ENCODE measurements at regions not wholly inside any gene's neighbourhood (a gene's known extent, or its start where the extent isn't known, plus 50 kb on each side); places are given as distances from the start of the nearest gene placed in this dataset.

DNA sequence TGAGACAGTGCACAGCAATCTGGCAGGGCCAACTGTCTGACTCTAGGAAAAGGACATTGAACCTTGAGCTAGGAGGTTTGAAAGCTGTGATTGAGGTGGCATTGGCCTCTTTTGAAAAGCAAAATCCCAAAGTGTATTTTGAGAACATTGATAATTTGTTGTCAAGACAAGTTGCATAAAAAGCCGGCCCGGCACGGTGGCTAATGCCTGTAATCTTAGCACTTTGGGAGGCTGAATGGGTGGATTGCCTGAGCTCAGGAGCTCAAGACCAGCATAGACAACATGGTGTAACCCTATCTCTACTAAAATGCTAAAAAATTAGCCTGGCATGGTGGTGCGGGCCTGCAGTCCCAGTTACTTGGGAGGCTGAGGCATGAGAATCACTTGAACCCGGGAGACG lies 331.6 kb downstream of the DUSP6 start:
- no peak overlapping the region for H3K4me2 ChIP-seq (ENCODE audit: low read length)
- no peaks in the 10 kb centered on the region for H3K9me3 ChIP-seq (ENCODE audit: low read length)
- TF ChIP-seq RAD21 (conservative IDR thresholded peaks at IDR 0.05) (no peak), TAF1 (IDR thresholded peaks at IDR 0.05; ENCODE audit: low read depth) (no peak), MXI1 (conservative IDR thresholded peaks at IDR 0.05; ENCODE audit: poor library complexity, severe bottlenecking) (no peak), POLR2AphosphoS5 (IDR thresholded peaks at IDR 0.05) (no peak), SMC3 (conservative IDR thresholded peaks at IDR 0.05; ENCODE audit: poor library complexity) (no peak), EZH2 (IDR thresholded peaks at IDR 0.05; ENCODE audit: borderline replicate concordance, insufficient read depth, low read length, poor library complexity, severe bottlenecking) (no peak), EP300 (conservative IDR thresholded peaks at IDR 0.05; ENCODE audit: poor library complexity, severe bottlenecking) (no peak)
- TF ChIP-seq, protein P1, sequence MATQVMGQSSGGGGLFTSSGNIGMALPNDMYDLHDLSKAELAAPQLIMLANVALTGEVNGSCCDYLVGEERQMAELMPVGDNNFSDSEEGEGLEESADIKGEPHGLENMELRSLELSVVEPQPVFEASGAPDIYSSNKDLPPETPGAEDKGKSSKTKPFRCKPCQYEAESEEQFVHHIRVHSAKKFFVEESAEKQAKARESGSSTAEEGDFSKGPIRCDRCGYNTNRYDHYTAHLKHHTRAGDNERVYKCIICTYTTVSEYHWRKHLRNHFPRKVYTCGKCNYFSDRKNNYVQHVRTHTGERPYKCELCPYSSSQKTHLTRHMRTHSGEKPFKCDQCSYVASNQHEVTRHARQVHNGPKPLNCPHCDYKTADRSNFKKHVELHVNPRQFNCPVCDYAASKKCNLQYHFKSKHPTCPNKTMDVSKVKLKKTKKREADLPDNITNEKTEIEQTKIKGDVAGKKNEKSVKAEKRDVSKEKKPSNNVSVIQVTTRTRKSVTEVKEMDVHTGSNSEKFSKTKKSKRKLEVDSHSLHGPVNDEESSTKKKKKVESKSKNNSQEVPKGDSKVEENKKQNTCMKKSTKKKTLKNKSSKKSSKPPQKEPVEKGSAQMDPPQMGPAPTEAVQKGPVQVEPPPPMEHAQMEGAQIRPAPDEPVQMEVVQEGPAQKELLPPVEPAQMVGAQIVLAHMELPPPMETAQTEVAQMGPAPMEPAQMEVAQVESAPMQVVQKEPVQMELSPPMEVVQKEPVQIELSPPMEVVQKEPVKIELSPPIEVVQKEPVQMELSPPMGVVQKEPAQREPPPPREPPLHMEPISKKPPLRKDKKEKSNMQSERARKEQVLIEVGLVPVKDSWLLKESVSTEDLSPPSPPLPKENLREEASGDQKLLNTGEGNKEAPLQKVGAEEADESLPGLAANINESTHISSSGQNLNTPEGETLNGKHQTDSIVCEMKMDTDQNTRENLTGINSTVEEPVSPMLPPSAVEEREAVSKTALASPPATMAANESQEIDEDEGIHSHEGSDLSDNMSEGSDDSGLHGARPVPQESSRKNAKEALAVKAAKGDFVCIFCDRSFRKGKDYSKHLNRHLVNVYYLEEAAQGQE (IDR thresholded peaks at IDR 0.05; ENCODE audit: borderline replicate concordance), result no peak
- TF ChIP-seq, protein P2, sequence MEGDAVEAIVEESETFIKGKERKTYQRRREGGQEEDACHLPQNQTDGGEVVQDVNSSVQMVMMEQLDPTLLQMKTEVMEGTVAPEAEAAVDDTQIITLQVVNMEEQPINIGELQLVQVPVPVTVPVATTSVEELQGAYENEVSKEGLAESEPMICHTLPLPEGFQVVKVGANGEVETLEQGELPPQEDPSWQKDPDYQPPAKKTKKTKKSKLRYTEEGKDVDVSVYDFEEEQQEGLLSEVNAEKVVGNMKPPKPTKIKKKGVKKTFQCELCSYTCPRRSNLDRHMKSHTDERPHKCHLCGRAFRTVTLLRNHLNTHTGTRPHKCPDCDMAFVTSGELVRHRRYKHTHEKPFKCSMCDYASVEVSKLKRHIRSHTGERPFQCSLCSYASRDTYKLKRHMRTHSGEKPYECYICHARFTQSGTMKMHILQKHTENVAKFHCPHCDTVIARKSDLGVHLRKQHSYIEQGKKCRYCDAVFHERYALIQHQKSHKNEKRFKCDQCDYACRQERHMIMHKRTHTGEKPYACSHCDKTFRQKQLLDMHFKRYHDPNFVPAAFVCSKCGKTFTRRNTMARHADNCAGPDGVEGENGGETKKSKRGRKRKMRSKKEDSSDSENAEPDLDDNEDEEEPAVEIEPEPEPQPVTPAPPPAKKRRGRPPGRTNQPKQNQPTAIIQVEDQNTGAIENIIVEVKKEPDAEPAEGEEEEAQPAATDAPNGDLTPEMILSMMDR (IDR thresholded peaks at IDR 0.05; ENCODE audit: poor library complexity, severe bottlenecking), result no peak
- H3K9me2 ChIP-seq (ENCODE audit: insufficient read depth, low read length), result no peaks in the 10 kb centered on the region
- no peak overlapping the region for H3K4me3 ChIP-seq (ENCODE audit: low read length)
- H3K36me3 ChIP-seq (ENCODE audit: insufficient read depth, low read length), result no peaks in the 10 kb centered on the region
- no peaks in the 10 kb centered on the region for H3K79me2 ChIP-seq (replicated peaks; ENCODE audit: insufficient read depth, low read length)
- H3K27ac ChIP-seq (ENCODE audit: low read length), result no peak overlapping the region
- no peaks in the 10 kb centered on the region for H4K20me1 ChIP-seq (ENCODE audit: insufficient read depth)
- H3K27me3 ChIP-seq (ENCODE audit: insufficient read depth, low read depth, low read length), result no peaks in the 10 kb centered on the region
- H3K9ac ChIP-seq (ENCODE audit: low read length), result no peak overlapping the region
- H2AFZ ChIP-seq (ENCODE audit: low read depth, low read length), result no peak overlapping the region
- no peaks in the 10 kb centered on the region for H3F3A ChIP-seq (ENCODE audit: insufficient read depth, low read length, poor library complexity, severe bottlenecking)

GRCh38 chr12:89020121-89020480 lies 332.2 kb downstream of the DUSP6 start:
- no peaks in the 10 kb centered on the region for H3F3A ChIP-seq (ENCODE audit: insufficient read depth, low read length, poor library complexity, severe bottlenecking)
- TF ChIP-seq POLR2AphosphoS5 (IDR thresholded peaks at IDR 0.05) (no peak), SMC3 (conservative IDR thresholded peaks at IDR 0.05; ENCODE audit: poor library complexity) (no peak), EP300 (conservative IDR thresholded peaks at IDR 0.05; ENCODE audit: poor library complexity, severe bottlenecking) (no peak), MXI1 (conservative IDR thresholded peaks at IDR 0.05; ENCODE audit: poor library complexity, severe bottlenecking) (no peak), RAD21 (conservative IDR thresholded peaks at IDR 0.05) (no peak), TAF1 (IDR thresholded peaks at IDR 0.05; ENCODE audit: low read depth) (no peak), EZH2 (IDR thresholded peaks at IDR 0.05; ENCODE audit: borderline replicate concordance, insufficient read depth, low read length, poor library complexity, severe bottlenecking) (no peak)
- TF ChIP-seq, protein P2 (IDR thresholded peaks at IDR 0.05; ENCODE audit: poor library complexity, severe bottlenecking), result no peak
- TF ChIP-seq, protein P1 (IDR thresholded peaks at IDR 0.05; ENCODE audit: borderline replicate concordance), result no peak
- no peak overlapping the region for H3K27ac ChIP-seq (ENCODE audit: low read length)
- no peaks in the 10 kb centered on the region for H3K79me2 ChIP-seq (replicated peaks; ENCODE audit: insufficient read depth, low read length)
- H3K9me3 ChIP-seq (ENCODE audit: low read length), result no peaks in the 10 kb centered on the region
- no peaks in the 10 kb centered on the region for H4K20me1 ChIP-seq (ENCODE audit: insufficient read depth)
- H3K36me3 ChIP-seq (ENCODE audit: insufficient read depth, low read length), result no peaks in the 10 kb centered on the region
- no peaks in the 10 kb centered on the region for H3K9me2 ChIP-seq (ENCODE audit: insufficient read depth, low read length)
- no peak overlapping the region for H3K4me3 ChIP-seq (ENCODE audit: low read length)
- no peak overlapping the region for H3K9ac ChIP-seq (ENCODE audit: low read length)
- H3K4me2 ChIP-seq (ENCODE audit: low read length), result no peak overlapping the region
- H2AFZ ChIP-seq (ENCODE audit: low read depth, low read length), result no peak overlapping the region
- H3K27me3 ChIP-seq (ENCODE audit: insufficient read depth, low read depth, low read length), result no peaks in the 10 kb centered on the region
